GM12874 (cell line): ENCODE measurements at regions not wholly inside any gene's neighbourhood (a gene's known extent, or its start where the extent isn't known, plus 50 kb on each side); places are given as distances from the start of the nearest gene placed in this dataset.

Experiments
- CTCF ChIP-seq: IDR thresholded peaks from 2 replicates; pipeline ENCODE4 v1.5.1; 2011; ENCODE audit warnings: low read depth, mild to moderate bottlenecking, control low read depth, low read length, moderate library complexity; ENCODE audit not compliant: insufficient read depth

- no peak for TF ChIP-seq CTCF
These were observed 213.4 kb downstream of the AUH start for GRCh38 chr9:91148306-91148705.

GRCh38 chr9:91150273-91150997 lies 211.3 kb downstream of the AUH start:
- no peak for TF ChIP-seq CTCF

- no peak for TF ChIP-seq CTCF
These were observed 210.6 kb downstream of the AUH start for GRCh38 chr9:91150998-91151717.

GRCh38 chr9:91151718-91152095 lies 210.0 kb downstream of the AUH start:
- no peak for TF ChIP-seq CTCF

GRCh38 chr9:91154686-91155085 lies 207.0 kb downstream of the AUH start:
- no peak for TF ChIP-seq CTCF

- TF ChIP-seq CTCF: no peak
These were observed 206.5 kb downstream of the AUH start for GRCh38 chr9:91155181-91155580.

GRCh38 chr9:91155746-91156376 lies 205.9 kb downstream of the AUH start:
- no peak for TF ChIP-seq CTCF
